ENCODE measurements at regions not wholly inside any gene's neighbourhood (a gene's known extent, or its start where the extent isn't known, plus 50 kb on each side); places are given as distances from the start of the nearest gene placed in this dataset.

DNA sequence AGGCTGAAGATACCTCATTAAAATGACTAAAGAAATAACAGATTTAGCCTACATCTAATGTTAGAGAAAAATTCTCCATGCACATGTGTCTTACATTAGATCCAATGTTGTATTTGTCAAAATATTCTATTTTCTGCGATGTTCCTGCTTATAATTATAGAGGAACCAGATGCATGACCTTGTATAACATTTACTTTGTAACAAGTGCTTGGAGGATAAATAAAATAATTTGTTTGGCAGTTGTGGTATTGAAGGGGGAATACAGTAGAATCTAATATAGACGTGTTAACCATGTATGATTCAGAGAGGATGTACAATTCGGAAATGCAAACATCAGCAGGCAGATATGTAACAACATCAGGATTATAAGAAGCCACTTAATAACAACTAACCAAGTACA lies 922.2 kb downstream of the TUSC7 start:
- Histone ChIP-seq H2AFZ (ENCODE audit: low read depth, low read length) (no peak overlapping the region), H3K79me2 (ENCODE audit: low read length) (no peaks in the 10 kb centered on the region), H4K20me1 (ENCODE audit: insufficient read depth, low read length) (no peaks in the 10 kb centered on the region), H3K4me3 (ENCODE audit: low read length) (no peak overlapping the region), H3K36me3 (replicated peaks; ENCODE audit: low read depth, low read length) (no peaks in the 10 kb centered on the region), H3K27ac (ENCODE audit: low read length) (no peak overlapping the region), H3K4me2 (ENCODE audit: low read length) (no peak overlapping the region), H3K27me3 (ENCODE audit: low read depth, low read length) (no peaks in the 10 kb centered on the region), H3K4me1 (ENCODE audit: low read length) (peaks cover 7% of the 10 kb centered on the region), H3K9me3 (ENCODE audit: insufficient read depth, low read length) (no peaks in the 10 kb centered on the region), H3K9ac (ENCODE audit: low read length) (no peak overlapping the region)
- no peak for TF ChIP-seq EZH2phosphoT487 (IDR thresholded peaks at IDR 0.05; ENCODE audit: low read depth)
- TF ChIP-seq, protein P1, sequence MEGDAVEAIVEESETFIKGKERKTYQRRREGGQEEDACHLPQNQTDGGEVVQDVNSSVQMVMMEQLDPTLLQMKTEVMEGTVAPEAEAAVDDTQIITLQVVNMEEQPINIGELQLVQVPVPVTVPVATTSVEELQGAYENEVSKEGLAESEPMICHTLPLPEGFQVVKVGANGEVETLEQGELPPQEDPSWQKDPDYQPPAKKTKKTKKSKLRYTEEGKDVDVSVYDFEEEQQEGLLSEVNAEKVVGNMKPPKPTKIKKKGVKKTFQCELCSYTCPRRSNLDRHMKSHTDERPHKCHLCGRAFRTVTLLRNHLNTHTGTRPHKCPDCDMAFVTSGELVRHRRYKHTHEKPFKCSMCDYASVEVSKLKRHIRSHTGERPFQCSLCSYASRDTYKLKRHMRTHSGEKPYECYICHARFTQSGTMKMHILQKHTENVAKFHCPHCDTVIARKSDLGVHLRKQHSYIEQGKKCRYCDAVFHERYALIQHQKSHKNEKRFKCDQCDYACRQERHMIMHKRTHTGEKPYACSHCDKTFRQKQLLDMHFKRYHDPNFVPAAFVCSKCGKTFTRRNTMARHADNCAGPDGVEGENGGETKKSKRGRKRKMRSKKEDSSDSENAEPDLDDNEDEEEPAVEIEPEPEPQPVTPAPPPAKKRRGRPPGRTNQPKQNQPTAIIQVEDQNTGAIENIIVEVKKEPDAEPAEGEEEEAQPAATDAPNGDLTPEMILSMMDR (IDR thresholded peaks at IDR 0.05; ENCODE audit: low read depth, low read length): no peak

DNA sequence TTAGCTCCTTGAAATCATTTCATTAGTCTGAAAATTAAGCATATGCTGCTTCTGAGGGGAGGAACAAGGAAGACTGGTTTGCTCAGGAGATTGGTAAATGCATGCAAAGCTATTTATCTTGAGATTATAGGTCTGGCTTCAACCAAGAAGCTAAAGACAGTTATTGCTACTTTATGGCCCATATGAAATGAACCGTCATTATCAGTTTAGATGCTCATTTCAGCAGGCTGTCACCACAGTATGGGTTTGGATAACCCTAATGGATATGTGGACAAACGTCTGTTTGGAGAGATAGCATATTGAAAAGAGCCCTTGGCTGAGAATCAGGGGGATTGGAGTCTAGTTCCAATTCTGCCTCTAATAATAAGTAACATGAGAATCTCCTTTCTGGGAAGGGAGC lies 922.6 kb downstream of the TUSC7 start:
- Histone ChIP-seq H3K4me3 (ENCODE audit: low read length) (no peak overlapping the region), H4K20me1 (ENCODE audit: insufficient read depth, low read length) (no peaks in the 10 kb centered on the region), H3K4me2 (ENCODE audit: low read length) (no peak overlapping the region), H3K79me2 (ENCODE audit: low read length) (no peaks in the 10 kb centered on the region), H3K9ac (ENCODE audit: low read length) (no peak overlapping the region), H2AFZ (ENCODE audit: low read depth, low read length) (no peak overlapping the region), H3K4me1 (ENCODE audit: low read length) (peaks cover 7% of the 10 kb centered on the region), H3K27ac (ENCODE audit: low read length) (no peak overlapping the region), H3K27me3 (ENCODE audit: low read depth, low read length) (no peaks in the 10 kb centered on the region), H3K36me3 (replicated peaks; ENCODE audit: low read depth, low read length) (no peaks in the 10 kb centered on the region), H3K9me3 (ENCODE audit: insufficient read depth, low read length) (no peaks in the 10 kb centered on the region)
- TF ChIP-seq EZH2phosphoT487 (IDR thresholded peaks at IDR 0.05; ENCODE audit: low read depth): no peak
- TF ChIP-seq, protein P1 (IDR thresholded peaks at IDR 0.05; ENCODE audit: low read depth, low read length): no peak

DNA sequence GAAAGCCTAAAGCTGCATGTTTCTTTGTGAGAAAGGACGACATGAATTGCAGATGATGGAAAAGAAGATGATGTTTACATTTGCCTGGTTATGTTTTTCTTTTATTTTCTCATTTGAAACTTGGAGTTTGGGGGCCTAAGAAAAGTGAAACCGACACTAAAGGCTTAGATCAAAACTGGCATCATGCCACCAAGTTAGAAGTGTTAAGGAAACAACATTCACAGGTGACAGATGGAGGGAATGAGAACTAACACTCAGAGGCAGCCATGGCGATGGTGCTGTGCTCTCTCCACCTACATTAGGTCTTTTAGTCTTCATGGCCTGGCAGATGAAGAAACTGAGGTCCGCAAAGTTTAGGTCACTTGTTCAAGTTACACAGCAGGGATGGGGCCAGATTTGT lies 923.6 kb downstream of the TUSC7 start:
- Histone ChIP-seq H2AFZ (ENCODE audit: low read depth, low read length) (no peak overlapping the region), H3K9ac (ENCODE audit: low read length) (no peak overlapping the region), H3K27me3 (ENCODE audit: low read depth, low read length) (no peaks in the 10 kb centered on the region), H3K4me1 (ENCODE audit: low read length) (peaks cover 7% of the 10 kb centered on the region), H4K20me1 (ENCODE audit: insufficient read depth, low read length) (no peaks in the 10 kb centered on the region), H3K9me3 (ENCODE audit: insufficient read depth, low read length) (no peaks in the 10 kb centered on the region), H3K79me2 (ENCODE audit: low read length) (no peaks in the 10 kb centered on the region), H3K4me3 (ENCODE audit: low read length) (no peak overlapping the region), H3K36me3 (replicated peaks; ENCODE audit: low read depth, low read length) (no peaks in the 10 kb centered on the region), H3K27ac (ENCODE audit: low read length) (no peak overlapping the region), H3K4me2 (ENCODE audit: low read length) (no peak overlapping the region)
- TF ChIP-seq, protein P1 (IDR thresholded peaks at IDR 0.05; ENCODE audit: low read depth, low read length): no peak
- TF ChIP-seq EZH2phosphoT487 (IDR thresholded peaks at IDR 0.05; ENCODE audit: low read depth): no peak

DNA sequence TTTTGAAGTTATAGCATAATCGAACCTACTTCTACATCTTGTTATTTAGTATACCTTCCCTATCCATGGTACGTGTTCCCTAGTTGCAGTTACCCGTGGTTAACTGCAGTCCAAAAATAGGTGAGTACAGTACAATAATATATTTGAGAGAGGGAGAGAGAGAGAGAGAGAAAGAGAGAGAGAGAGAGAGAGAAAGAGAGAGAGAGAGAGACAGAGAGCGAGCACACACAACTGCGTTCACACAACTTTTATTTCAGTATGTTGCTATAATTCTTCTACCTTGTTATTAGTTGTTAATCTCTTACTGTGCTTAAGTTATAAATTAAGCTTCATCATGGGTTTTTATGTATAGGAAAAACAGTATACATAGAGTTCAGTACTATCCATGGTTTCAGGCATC lies 928.1 kb downstream of the TUSC7 start:
- H3K9me3 ChIP-seq (ENCODE audit: insufficient read depth, low read length): no peaks in the 10 kb centered on the region
- H3K4me3 ChIP-seq (ENCODE audit: low read length): no peak overlapping the region
- no peak overlapping the region for H3K9ac ChIP-seq (ENCODE audit: low read length)
- no peaks in the 10 kb centered on the region for H3K79me2 ChIP-seq (ENCODE audit: low read length)
- H4K20me1 ChIP-seq (ENCODE audit: insufficient read depth, low read length): no peaks in the 10 kb centered on the region
- H3K4me2 ChIP-seq (ENCODE audit: low read length): no peak overlapping the region
- H3K27ac ChIP-seq (ENCODE audit: low read length): no peak overlapping the region
- H3K27me3 ChIP-seq (ENCODE audit: low read depth, low read length): no peaks in the 10 kb centered on the region
- H3K4me1 ChIP-seq (ENCODE audit: low read length): no peaks in the 10 kb centered on the region
- TF ChIP-seq EZH2phosphoT487 (IDR thresholded peaks at IDR 0.05; ENCODE audit: low read depth): no peak
- TF ChIP-seq, protein P1 (IDR thresholded peaks at IDR 0.05; ENCODE audit: low read depth, low read length): no peak
- H2AFZ ChIP-seq (ENCODE audit: low read depth, low read length): no peak overlapping the region
- H3K36me3 ChIP-seq (replicated peaks; ENCODE audit: low read depth, low read length): no peaks in the 10 kb centered on the region

Data from OCI-LY3 (cell line).